Thyroid gland (tissue), 4 donors: ENCODE measurements at regions not wholly inside any gene's neighbourhood (a gene's known extent, or its start where the extent isn't known, plus 50 kb on each side); places are given as distances from the start of the nearest gene placed in this dataset.

ENCODE experiments used
- POLR2A ChIP-seq, 2 donors: fragments of 450-650 bp; IDR thresholded peaks; one replicate each; pipeline ENCODE4 v1.6.1; 2017; ENCODE audit warnings: antibody characterized with exemption in 2 of 2, mild to moderate bottlenecking in 2 of 2, moderate library complexity in 1 of 2
- TF ChIP-seq, protein P1 (sequence below), 6 experiments: fragments of 200-600 bp in 3 of 6; fragments of 450-650 bp in 3 of 6; sonication (generic) in 3 of 6; IDR thresholded peaks; one replicate each; pipeline ENCODE4 v1.5.1; 2016 to 2019; ENCODE audit warnings: antibody characterized with exemption in 6 of 6, mild to moderate bottlenecking in 2 of 6, inconsistent platforms in 1 of 6, moderate library complexity in 1 of 6

DNA sequence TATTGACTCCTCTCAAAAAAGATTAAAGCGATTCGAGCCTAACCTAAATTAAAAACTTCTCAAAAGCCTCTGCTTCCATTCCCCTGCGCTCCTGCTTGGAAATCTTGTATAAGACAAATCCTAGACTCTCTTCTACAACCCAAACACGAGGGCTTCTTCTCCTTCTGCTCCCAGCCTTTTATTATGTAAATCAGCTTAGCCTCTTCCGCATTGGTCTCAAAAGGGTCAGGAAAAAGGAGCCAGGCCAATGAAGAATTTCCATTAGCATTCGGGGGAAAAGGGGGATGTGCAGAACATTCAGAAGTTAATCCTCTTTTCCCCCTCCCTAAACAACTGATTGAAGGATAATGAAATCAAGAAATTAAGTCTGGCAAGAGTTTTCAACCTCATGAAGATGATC lies 107.9 kb downstream of the FAM124B start:
- no peak for TF ChIP-seq POLR2A (IDR thresholded peaks at IDR 0.05)
- TF ChIP-seq, protein P1, sequence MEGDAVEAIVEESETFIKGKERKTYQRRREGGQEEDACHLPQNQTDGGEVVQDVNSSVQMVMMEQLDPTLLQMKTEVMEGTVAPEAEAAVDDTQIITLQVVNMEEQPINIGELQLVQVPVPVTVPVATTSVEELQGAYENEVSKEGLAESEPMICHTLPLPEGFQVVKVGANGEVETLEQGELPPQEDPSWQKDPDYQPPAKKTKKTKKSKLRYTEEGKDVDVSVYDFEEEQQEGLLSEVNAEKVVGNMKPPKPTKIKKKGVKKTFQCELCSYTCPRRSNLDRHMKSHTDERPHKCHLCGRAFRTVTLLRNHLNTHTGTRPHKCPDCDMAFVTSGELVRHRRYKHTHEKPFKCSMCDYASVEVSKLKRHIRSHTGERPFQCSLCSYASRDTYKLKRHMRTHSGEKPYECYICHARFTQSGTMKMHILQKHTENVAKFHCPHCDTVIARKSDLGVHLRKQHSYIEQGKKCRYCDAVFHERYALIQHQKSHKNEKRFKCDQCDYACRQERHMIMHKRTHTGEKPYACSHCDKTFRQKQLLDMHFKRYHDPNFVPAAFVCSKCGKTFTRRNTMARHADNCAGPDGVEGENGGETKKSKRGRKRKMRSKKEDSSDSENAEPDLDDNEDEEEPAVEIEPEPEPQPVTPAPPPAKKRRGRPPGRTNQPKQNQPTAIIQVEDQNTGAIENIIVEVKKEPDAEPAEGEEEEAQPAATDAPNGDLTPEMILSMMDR (IDR thresholded peaks at IDR 0.05), result no peak
